ENCODE measurements at regions not wholly inside any gene's neighbourhood (a gene's known extent, or its start where the extent isn't known, plus 50 kb on each side); places are given as distances from the start of the nearest gene placed in this dataset.

DNA sequence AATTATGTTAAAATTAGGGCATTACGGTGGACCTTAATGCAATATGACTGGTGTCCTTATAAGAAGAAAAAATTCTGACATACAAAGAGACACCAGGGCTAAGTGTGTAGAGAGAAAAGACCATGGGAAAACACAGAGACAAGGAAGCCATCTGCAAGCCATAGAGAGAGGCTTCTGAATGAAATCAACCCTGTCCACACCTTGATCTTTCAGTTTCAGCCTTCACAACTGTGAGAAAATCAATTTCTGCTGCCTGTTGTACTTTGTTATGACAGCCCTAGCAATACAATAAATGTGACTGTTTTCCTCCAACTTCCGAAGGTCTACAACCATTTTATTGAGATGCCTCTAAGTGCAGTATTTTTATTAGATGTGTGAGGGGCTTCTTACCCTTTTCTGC lies 1407.2 kb downstream of the MRPL39 start:
- 54 to 59% methylated on average over 2 of the region's 2 CpGs for WGBS, 2 donors
- Histone ChIP-seq H3K9me3 (no peaks in the 10 kb centered on the region), H3K4me3 (no peak overlapping the region), H3K27ac (no peak overlapping the region), H3K4me1 (no peaks in the 10 kb centered on the region), H3K36me3 (replicated peaks in 1 of 2; ENCODE audit: insufficient read depth in 1 of 2, low read depth in 2 of 2) (no peaks in the 10 kb centered on the region), H3K27me3 (no peaks in the 10 kb centered on the region)
- TF ChIP-seq, protein P1, sequence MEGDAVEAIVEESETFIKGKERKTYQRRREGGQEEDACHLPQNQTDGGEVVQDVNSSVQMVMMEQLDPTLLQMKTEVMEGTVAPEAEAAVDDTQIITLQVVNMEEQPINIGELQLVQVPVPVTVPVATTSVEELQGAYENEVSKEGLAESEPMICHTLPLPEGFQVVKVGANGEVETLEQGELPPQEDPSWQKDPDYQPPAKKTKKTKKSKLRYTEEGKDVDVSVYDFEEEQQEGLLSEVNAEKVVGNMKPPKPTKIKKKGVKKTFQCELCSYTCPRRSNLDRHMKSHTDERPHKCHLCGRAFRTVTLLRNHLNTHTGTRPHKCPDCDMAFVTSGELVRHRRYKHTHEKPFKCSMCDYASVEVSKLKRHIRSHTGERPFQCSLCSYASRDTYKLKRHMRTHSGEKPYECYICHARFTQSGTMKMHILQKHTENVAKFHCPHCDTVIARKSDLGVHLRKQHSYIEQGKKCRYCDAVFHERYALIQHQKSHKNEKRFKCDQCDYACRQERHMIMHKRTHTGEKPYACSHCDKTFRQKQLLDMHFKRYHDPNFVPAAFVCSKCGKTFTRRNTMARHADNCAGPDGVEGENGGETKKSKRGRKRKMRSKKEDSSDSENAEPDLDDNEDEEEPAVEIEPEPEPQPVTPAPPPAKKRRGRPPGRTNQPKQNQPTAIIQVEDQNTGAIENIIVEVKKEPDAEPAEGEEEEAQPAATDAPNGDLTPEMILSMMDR (IDR thresholded peaks at IDR 0.05) = no peak
- no peak for TF ChIP-seq POLR2A (IDR thresholded peaks at IDR 0.05)
- ATAC-seq (no peak), DNase-seq (no peak)
- intact Hi-C loops (cut with DNase I) = no loop called here

DNA sequence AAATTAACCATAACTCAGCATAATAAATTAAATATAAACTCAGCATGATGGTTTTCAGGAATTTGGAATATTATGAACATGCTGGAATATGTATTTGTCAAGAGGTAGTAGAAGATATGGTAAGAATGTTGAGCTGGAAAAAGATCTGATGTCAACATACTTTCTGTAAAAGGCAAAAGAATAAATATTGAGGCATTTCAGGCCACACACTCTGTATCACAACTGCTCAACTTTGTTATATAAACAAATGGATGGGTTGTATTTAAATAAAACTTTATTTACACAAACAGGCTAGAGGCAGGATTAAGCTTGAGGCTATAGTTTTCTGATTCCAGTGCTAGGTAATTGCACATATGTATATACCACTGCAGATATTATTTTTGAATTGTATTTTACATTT lies 1409.4 kb downstream of the MRPL39 start:
- Histone ChIP-seq H3K4me3 (no peak overlapping the region), H3K4me1 (no peaks in the 10 kb centered on the region), H3K27ac (no peak overlapping the region), H3K27me3 (no peaks in the 10 kb centered on the region), H3K36me3 (replicated peaks in 1 of 2; ENCODE audit: insufficient read depth in 1 of 2, low read depth in 2 of 2) (no peaks in the 10 kb centered on the region), H3K9me3 (no peaks in the 10 kb centered on the region)
- ATAC-seq (no peak), DNase-seq (no peak)
- intact Hi-C loops (cut with DNase I) = no loop called here
- TF ChIP-seq POLR2A (IDR thresholded peaks at IDR 0.05) = no peak
- TF ChIP-seq, protein P1 (IDR thresholded peaks at IDR 0.05) = no peak

DNA sequence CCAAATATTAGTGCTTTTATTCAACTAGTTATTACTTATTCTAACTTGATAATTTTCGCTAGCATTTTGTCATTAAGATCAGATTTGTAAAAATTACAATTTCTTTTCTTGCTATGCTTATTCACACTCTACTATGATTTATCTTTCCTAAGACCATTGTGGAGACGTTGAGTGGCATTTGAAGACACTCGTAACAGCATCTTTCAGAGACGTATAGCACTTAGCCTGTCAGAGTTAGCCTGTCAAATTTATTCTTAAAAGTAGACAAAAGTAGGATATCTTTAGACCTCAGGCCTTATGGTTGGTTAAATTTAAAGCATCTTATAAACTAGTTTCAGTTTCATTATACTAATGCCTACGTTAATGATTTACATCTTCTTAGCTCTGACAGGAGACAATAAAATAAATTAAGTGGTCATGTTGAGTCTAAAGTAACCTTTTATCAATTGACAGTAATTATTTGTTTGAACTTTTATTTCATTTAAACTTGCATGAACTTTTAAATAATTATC lies 1410.1 kb downstream of the MRPL39 start:
- Histone ChIP-seq H3K27ac (no peak overlapping the region), H3K36me3 (replicated peaks in 1 of 2; ENCODE audit: insufficient read depth in 1 of 2, low read depth in 2 of 2) (no peaks in the 10 kb centered on the region), H3K9me3 (no peaks in the 10 kb centered on the region), H3K27me3 (no peaks in the 10 kb centered on the region), H3K4me1 (no peaks in the 10 kb centered on the region), H3K4me3 (no peak overlapping the region)
- ATAC-seq (no peak), DNase-seq (no peak)
- WGBS, 2 donors = 58 to 63% methylated on average over 5 of the region's 5 CpGs
- intact Hi-C loops (cut with DNase I) = no loop called here
- TF ChIP-seq, protein P1 (IDR thresholded peaks at IDR 0.05) = no peak
- TF ChIP-seq POLR2A (IDR thresholded peaks at IDR 0.05) = no peak

DNA sequence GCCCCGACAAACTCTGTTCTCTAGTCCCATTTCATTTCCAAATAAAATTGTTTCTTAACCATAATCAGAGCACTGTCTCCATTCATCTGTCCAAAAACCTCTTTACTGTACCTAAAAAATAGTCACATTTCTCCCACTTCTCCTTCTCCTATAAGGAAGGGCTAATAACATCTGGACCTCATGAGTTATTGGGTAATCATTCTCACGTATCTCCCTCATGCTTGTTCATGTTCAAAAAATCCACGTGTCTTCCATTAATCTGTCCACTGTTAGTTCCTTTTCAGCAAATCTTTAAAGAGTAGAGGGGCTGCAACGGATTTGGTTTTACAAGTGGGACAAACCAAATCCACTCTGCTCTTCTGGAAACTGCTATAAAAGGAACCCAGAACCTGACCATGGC lies 1418.8 kb downstream of the MRPL39 start:
- Histone ChIP-seq H3K9me3 (no peaks in the 10 kb centered on the region), H3K4me3 (no peak overlapping the region), H3K27me3 (no peaks in the 10 kb centered on the region), H3K27ac (no peak overlapping the region), H3K36me3 (replicated peaks in 1 of 2; ENCODE audit: insufficient read depth in 1 of 2, low read depth in 2 of 2) (no peaks in the 10 kb centered on the region), H3K4me1 (no peaks in the 10 kb centered on the region)
- no peak for DNase-seq
- TF ChIP-seq POLR2A (IDR thresholded peaks at IDR 0.05) = no peak
- intact Hi-C loops (cut with DNase I) = no loop called here
- no peak for ATAC-seq
- WGBS, 2 donors = 42 to 52% methylated on average over 4 of the region's 4 CpGs

DNA sequence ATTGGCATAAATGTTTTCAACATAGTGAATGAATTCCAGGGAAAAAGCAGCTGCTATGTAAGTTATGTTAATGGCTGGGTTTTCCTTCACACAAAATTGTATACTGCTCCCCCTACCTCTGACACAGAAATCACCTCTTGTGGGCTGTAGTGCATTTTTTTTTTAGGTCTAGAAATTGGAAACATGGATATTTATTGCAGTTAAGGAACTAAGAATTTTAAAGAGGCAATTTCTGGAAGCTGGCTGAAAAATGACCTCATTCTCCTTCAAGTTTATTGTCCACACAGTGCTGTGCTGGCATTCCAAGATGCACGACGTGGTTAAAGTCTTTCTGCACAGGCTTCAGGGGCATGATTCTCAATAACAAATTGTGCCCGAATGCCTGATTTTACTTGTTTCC lies 1424.2 kb downstream of the MRPL39 start:
- Histone ChIP-seq H3K36me3 (replicated peaks in 1 of 2; ENCODE audit: insufficient read depth in 1 of 2, low read depth in 2 of 2) (no peaks in the 10 kb centered on the region), H3K9me3 (no peaks in the 10 kb centered on the region), H3K27ac (no peak overlapping the region), H3K27me3 (no peaks in the 10 kb centered on the region), H3K4me3 (no peak overlapping the region), H3K4me1 (no peaks in the 10 kb centered on the region)
- WGBS, 2 donors = 26 to 38% methylated on average over 3 of the region's 3 CpGs
- no peak for DNase-seq
- intact Hi-C loops (cut with DNase I) = no loop called here
- ATAC-seq = no peak
- TF ChIP-seq, protein P1 (IDR thresholded peaks at IDR 0.05) = no peak
- no peak for TF ChIP-seq POLR2A (IDR thresholded peaks at IDR 0.05)

All from body of pancreas (tissue), 4 donors.